ENCODE measurements at regions not wholly inside any gene's neighbourhood (a gene's known extent, or its start where the extent isn't known, plus 50 kb on each side); places are given as distances from the start of the nearest gene placed in this dataset.

DNA sequence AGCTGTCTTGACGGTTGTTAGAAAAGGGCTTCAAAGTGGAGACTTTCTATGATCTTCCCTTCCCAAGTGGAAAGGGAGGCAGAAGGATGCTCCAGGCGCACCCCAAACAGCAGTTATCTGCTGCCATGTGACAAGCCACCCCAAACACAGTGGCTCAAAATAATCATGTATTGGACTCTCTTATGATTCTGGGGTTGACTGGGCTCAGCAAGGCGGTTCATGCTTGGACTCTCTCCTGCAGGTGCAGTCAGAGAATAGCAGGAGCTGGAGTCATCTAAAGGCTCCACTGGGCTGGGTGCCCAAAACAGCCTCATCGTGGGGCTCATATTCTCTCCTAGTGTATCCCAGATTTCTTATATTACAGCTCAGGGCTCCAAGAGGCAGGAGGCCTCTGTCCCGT, 177.6 kb upstream of the IER5L start:
- DNase-seq: no peak

DNA sequence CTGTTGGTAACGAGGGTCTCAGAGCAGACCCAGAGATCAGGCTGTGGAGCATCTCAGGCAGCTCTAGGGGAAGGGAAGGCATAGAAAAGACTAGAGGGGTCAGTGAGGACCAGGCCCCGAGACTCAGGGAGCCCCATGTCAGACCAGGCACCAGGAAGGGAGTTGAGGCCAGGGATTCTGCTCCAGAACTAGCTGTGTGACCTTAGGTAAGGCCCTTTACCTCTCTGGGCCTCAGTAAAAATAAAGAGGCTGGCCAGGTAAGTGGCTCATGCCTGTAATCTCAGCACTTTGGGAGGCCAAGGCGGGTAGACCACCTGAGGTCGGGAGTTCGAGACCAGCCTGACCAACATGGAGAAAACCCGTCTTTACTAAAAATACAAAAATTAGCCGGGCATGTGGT, 176.4 kb upstream of the IER5L start:
- no peak for DNase-seq

DNA sequence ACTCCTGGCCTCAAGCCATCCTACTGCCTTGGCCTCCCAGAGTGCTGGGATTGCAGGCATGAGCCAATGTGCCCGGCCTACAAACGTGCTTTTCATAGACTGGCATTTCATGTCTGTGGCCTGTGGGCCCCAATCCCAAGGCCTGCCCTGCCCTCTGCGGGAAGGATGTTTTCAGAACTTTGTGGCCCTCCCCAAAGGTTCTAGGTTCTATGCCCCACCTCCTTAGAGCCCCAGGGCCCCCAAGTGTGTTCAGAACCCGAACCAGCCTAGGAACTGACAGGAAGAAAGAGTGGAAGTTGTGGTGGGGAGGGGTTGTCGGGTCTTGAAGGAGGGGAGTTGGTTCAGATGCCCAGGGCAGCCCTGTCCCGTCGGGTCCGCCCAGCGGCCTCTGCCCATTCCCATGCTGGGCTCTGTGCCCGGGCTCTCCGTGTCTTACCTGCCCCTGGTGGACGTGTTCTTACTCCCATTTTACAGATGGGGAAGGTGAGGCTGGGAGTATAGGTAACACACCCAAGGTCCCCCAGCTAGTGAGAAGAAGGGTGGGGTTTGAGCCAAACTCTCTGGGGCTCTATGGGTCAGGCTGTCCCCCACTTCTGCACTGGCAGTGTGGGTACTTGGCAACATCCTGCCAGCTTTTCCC, 175.8 kb upstream of the IER5L start:
- DNase-seq: no peak

DNA sequence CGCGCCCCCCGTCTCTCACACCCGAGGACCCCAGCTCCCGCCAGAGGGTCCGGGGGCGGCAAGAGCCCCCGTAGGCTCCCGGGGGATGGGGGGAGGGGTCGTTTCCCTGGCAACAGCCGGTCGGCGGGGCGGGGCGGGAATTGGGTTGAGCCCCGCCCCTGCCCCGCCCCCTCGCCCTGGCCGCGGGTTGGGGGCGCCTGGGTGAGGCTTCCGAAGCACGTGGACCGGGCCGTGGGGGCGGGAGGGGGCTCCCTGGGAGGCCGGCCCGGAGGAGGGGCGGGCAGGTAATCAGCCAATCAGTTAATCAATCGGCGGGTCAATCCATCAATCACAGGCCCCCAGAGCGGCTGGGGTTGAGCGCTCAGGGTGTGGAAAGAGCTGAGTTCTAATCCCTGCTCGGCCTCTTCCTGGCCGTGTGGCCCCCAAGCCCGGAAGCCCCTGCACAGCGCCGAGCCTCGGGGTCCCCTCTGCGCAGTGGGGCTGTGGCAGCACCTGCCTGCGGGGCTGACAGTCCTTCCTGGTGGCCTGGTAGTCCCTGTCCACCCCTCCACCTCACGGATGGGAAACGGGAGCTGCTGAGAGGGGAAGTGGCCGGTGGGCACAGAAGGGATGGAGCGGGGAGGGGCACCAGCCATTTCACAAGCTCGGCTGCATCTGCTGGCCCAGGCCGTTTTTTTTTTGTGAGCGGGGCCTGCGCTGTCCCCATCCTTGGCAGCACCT, 174.2 kb upstream of the IER5L start:
- peak in 2 of 3 experiments; percentile 64 to 80 for DNase-seq

DNA sequence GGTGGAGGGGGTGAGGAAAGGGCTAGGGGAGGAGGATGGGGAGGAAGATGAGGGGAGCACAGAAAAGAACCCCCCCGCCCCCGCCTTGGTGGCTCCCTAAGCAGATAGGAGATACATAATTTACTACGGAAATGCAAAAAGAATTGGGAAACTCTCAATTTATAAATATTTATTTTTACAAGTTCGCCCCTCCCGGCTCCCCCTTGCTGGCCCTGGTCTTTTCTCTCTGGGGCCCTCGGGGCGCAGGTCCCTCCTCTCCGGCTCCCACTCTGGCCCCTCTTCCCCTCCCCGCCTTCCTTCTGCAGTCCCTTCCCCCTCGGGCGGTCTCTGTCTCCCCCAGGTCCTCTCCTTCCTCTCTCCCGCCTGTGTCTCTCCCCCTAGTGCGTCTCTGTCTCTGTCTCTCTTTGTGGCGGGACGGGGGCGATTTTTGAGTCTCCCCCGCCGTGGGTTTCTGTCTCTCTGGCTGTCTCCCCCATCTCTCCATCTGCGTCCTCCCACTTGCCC, 173.6 kb upstream of the IER5L start:
- DNase-seq: peak in 2 of 3 experiments; percentile 47 to 80

DNA sequence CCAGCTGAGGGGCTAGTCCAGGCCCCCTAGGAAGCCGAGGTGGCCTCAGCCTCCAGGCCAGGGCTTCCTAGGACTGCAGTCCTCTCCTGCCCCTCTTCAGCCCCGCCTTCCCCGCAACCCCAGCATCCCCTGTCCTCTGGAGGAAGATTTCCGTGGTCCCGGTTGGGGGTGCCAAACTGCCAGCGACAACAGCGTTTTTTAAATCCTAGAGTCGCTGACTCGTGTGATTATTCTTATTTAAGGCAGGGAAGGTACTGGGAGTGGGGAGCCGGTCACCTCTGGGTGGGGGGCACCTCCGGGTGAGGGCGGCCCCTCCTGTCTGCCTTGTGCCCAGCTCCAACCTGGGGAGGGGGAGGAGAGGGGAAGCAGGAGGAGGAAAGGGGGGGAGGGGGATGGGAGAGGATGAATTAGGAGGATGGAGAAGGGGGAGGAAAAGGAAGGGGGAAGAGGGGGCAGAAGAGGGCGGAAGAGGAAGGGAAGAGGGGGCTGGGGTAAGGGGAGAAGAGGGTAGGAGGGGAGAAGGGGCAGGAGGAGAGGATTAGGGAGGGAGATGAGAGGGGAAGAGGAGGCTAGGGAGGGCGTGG, 173.1 kb upstream of the IER5L start:
- DNase-seq: peak in 2 of 3 experiments; percentile 46 to 68

DNA sequence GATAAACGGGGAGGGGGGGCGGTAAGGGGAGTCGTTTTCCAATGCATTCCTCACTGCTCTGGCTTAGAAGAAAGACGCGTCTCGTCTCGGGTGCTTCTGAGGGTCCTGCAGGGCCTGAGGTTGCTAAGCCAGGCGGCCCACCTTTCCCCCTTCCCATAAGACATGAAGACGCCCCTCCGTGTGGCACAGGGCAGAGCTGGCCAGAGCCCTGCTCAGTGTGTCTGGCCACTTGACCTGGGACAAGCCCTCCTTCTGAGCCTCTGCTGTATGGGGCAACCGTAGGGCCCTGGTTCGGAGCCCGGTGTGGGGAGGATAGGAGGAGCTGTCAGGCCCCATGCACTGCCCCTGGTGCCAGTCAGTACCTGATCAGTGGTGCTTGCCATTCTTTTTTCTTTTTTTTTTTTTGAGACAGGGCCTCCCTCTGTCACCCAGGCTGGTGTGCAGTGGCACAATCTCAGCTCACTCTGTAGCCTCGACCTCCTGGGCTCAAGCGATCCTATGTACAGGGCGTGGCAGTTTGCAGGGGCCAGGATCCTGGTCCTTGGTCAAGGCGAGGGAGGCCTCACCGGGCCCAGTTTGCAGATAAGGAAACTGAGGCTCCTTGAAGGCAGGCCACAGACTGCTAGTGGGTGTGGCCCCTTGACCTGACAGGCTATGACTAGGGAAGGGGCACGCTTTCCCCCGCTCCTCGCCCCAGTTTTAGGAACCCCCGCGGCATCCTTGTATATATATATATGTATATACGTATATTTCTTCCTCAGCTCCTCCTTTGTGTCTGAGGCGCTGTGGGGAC, 172.3 kb upstream of the IER5L start:
- no peak for DNase-seq

DNA sequence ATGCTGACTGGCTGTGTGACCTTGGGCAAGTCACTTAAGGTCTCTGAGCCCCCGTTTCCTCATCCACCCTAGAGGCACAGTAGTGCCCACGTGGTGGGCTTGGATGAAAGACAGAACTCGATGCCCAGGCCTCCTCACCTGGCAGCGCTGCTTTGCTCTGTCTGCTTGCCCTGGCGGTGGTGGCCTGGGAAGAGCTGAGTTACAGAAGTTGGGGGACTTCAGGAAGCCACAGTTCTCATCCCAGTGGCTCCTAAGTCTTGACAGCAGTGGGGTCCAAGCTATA, 171.5 kb upstream of the IER5L start:
- DNase-seq: no peak

DNA sequence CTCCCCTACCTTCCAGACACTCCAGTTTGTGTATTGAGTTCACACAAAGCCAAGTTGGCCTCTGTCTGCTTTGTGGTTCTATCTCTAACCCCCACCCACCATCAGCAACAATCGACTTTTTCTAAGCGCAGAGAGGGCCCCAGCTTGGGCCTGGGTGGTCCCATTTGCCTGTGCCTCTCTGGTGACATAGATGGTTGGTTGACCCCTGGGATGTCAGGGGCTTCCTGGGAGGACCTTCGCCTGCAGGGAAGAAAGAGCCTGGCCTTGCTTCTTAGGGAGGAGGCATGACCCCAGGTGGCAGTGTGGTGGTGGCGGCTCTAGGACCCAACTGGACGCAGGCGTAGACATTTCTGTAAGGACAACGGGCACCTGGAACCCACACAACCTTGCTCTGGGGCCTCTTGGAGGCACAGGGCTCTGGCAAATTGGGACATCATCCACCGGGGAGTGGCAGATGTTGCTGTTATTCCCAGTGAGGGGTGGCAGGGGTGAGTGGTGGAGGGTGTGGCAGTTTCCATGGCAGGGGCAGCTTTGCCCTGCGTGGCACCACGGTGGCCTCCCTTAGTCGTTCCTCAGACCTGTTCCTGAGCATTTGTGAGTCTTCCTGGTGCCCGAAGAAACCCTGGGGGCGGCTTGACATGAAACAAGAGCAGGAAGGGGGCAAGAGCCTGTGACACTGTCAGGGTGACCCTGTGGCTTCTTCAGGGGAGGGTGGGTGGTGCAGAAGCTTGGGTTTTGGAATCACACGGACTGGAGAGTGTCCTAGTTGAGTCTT, 171.0 kb upstream of the IER5L start:
- DNase-seq: no peak

DNA sequence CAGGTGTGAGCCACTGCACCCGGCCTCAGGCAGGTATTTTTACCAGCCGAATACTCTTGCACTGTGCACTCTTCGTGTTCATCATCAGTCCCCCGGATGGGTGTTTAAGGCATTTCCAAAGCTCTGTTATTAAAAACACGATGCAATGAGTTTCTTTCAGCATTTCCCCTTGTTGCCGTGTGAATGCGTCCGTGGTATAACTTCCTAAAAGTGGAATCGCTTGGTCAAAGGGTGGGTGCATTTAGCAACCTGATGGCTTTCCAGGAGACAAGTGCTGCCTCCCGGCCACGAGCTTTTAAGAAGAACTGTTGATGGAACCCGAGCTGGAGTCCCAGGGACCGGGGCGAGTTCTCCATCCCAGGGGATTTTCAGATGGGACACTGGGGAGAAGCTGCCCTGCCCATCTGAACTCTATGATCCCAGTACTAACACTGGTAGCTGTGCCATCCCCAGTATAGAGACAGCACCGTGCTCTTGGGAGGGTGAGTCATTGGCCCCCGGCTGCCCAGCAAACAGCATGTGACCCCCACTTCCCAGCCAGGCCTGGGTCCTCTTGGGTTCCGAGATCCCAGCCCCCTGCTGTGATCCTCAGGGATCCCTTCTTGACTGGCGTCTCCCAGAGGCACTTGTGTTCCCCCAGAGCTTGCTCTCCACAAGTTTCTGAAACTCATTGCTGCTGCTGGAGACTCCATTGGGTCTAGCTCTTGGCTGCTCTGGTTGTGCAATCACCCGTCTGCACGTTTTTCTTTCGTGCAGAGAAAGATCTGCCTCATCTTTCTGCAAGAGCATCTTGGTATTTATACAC, 169.5 kb upstream of the IER5L start:
- no peak for DNase-seq

DNA sequence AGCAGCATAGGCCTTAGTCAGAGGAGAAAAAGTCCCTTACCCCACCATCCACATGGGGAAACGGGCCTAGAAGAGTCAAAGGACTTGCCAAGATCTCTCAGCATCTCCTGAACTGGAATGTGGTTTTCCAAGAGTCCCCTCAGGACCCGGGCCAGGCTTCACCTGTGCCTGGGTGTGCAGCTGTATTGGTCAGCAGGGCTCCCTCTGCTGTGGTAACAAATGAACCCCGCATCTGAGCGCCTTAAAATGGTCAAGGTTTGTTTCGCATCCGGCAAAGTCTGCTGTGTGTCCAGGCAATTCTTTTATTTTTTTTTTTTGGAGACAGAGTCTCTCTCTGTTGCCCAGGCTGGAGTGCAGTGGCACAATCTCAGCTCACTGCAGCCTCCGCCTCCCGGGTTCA, 168.0 kb upstream of the IER5L start:
- DNase-seq: no peak

DNA sequence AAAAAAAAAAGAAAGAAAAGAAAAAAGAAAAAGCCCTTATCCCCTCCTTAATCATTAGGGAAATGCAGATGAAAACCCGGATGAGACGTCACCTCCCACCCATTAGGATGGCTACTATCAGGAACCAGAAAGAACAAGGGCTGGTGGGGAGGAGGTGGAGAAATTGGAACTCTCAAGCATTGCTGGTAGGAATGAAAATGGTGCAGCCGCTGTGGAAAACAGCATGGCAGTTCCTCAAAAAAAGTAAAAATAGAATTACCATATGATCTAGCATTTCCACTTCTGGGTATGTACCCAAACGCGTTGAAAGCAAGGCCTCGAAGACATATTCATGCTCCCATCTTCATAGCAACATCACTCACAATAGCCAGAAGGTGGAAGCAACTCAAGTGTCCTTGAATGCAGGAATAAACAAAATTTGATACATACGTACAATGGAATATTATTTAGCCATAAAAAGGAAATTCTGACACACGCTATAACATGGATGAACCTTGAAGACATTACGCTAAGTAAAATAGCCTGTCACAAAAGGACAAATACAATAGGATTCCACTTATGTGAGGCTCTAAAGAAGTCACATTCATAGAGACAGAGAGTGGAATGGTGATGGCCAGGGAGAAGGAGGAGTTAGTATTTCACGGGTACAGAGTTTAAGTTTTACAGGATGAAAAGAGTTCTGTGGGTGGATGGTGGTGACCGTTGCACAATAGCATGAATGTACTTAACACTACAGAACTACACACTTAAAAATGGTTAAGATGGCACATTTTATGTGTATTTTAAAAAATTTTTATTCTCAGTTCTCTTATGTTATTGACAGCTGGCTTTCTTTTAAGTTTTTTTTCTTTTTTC, 166.8 kb upstream of the IER5L start:
- DNase-seq: no peak

DNA sequence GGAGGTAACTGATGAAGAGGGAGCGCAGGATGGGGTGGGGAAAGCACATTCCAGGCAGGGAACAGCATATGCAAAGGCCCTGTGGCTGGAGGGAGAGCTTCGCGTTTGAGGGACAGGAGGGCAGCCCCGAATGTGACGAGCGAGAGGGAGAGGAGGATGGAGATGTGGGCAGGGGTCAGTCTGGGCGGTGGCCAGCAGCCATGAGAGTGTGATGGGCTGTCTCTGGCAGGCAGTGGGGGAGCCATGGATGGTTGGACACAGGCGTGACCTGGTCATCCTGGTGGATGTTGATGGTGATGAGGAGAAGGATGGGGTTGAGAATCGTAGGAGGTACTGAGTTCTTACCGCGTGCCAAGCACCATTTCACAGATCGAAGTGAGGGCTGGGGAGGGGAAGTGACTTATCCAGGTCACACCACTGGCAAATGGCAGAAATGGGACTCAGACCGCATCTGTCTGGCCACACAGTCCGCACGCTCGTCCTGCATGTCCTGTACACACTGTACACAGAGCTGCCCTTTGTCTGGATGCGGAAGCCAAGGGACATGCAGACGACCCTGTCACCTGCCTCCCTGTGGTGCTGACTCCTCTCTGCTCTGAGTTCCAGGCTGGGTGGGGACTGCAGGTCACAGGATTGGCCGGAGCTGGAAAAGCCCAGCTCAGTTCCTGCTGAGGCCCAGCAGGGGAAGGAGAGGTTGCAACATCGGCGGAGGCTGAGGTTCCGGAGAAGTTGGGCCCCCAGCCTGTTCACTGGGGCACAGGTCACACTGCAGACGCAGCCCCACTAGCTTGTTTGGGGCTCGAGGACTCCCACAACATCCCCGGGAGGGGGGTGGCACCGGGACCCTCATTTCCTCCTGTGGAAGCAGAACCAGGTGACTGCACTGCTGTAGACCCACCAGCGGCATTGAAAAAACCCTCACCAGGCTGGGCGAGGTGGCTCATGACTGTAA, 165.6 kb upstream of the IER5L start:
- DNase-seq: no peak

DNA sequence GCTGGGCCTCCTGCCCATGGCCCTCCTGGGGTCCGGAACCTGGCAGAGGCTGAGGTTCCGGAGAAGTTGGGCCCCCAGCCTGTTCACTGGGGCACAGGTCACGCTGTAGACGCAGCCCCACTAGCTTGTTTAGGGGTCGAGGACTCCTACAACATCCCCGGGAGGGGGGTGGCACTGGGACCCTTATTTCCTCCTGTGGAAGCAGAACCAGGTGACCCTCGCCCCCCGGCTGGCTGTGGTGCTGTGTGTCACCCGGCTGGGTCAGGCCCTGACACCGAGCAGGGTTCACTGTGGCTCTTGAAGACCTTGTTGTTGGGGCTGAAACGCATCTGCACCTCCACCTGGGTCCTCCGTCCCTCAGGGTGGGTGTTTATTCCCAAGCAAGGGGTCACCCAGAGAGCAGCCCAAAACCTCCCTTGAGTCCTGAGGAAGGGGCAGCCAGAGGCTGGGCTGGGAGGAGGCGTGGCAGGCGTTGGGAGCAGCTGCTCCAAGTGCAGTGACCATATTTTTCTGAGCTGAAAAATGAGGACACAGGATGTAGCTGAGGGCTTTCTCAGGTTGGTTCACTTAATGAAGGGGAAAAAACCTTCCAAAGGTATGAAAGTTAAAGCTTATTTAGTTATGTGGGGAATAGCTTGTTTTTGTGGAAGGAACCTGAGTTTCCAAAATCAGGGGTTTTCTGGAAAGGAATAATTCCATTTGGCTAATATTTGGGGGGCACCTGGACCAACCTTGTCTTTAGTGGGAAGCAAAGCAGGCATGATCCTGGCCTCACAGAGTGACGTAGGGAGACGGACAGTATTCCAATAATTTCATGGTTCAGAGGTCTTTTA, 164.7 kb upstream of the IER5L start:
- DNase-seq: no peak

DNA sequence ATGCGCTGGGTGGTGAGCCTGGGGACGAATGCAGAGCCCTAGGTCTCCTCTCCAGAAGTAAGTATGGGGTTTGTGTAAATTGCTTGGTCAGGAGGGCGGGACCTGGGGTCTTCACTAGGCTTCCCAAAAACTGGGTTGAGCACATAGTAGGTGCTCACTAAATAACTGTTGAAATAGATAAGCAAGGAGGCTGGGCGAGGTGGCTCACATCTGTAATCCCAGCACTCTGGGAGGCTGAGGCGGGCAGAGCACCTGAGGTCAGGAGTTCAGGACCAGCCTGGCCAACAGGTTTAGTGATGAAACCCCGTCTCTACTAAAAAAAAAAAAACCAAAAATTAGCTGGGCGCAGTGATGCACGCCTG, 163.9 kb upstream of the IER5L start:
- DNase-seq: no peak

DNA sequence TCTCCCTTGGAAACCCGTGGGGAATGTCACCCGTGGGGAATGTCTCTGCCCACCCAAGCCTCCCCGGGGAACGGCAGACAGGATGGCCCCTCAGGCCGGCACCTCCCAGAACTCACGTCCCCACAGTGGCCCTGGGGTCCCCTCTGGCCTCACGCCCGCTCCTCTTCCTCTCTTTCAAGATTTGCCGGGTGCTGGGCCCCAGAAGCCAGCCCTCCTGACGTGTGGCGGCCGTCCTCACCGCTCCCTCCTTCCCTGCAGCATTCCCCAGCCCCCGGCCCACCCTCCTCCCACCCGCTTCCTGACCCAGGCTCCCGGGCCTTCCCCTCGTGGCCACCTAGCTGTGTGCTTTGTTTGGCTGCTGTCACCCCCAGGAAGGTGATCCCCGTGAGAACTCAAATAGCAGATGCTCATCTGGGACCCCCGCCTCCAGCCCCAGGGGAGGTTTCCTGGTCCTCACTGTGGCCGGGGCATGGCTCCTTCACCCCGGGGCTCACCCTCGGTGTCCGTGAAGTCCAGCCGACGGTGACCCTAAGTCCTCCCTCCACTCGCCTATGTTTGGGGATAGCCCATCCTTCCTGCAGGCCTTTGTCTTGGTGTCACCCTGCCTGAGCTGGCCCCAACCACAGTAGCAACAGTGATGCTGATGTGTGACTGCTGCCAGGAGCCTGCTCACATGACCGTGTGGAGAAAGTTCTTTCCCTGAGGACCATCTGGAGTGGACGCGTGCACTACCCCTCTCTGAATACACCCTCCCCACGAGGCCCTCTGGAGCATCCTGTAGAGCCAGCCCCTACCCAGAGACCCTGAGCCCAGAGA, 163.3 kb upstream of the IER5L start:
- DNase-seq: no peak

DNA sequence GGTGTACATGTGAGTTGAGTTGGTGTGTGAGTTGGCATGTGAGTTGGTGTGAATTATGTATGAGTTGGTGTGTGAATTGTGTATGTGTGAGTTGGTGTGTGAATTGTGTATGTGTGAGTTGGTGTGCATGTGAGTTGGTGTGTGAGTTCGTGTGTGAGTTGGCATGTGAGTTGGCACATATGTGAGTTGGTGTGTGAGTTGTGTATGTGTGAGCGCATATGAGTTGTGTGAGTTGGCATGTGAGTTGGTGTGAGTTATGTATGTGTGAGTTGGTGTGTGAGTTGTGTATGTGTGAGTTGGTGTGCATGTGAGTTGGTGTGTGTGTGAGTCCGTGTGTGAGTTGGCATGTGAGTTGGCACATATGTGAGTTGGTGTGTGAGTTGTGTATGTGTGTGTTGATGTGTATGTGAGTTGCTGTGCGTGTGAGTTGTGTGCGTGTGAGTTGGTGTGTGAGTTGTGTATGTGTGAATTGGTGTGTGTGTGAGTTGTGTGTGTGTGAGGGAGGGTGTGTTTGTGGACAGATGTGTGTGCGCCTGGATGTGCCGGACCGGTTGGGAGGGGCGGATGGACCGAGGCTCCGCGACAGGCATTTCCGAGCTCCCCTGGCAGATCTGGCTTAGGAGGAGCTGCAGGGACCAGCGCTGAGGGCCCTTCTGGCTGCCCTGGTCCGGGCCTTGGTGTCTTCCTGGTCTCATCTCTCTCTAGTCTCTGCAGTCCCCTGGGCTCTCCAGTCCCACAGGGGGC, 162.5 kb upstream of the IER5L start:
- DNase-seq: no peak
